ENCODE measurements at regions not wholly inside any gene's neighbourhood (a gene's known extent, or its start where the extent isn't known, plus 50 kb on each side); places are given as distances from the start of the nearest gene placed in this dataset.

DNA sequence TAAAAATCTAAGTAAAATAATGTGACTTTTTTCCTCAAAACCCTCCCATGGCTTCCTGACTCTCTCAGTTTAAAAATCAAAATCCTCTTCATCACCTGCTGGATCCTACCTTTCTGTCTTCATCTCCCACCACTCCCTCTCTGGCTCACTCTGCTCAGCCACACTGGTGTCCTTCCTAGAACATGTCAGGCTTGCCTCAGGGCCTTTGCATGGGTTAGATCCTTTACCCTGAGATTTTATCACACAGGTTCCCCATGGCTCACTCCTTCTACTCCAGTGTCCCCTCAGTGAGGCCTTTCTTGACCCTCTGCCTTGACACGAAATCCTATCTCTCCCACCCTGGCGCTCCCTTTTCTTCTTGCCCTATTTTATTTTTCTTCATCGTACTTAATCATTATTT, 141.8 kb downstream of the RPL22L1 start:
- DNase-seq, result no peak

DNA sequence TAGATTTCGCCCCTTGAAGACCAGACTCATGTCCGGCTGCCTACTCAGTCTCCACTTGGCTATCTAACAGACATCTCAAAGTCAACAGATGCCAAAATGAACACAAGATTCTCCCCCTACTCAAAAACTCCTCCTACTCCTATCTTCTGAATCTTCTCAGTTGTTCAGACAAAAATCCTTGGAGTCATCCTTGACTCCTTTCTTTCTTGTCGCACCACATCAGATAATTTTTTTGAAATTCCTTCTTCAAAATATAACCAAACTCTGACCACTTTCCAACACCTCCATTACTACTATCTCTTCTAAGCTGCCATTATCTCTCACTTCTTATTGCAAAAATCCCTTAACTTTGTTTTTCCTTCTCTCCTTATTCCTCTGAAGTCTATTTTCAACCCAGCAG, 141.9 kb upstream of the SLC7A14 start:
- no peak for DNase-seq

DNA sequence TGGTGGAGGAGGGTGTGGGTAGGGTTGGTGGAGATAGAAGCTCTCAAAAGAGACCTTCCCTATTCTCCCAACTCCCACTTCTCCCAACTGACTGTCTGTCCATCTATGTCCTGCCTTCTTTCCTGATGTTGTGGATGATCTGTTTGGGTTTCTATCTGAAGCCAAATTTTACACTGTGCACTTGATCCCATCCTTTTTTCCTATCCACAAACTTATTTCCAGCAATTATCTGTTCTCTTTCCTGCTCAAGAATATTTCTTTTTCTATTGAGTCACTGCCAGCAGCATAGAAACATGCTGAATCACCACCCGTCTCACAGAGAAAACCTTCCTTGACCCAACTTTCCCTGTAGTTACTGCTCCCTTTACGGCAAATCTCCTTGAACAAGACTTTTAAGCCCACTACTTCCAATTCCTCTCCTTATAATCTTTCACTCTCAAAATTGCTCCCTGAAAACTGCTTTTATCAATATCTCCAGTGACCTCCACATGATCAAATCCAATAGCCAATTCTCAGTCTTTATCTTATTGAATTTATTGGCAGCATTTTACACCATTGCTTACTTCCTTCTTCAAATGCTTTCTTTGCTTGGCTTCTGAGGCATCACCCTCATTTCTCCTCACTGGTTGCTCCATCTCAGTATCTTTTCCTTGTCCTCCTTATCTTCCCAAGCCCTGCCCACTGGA, 141.2 kb upstream of the SLC7A14 start:
- DNase-seq, result no peak

DNA sequence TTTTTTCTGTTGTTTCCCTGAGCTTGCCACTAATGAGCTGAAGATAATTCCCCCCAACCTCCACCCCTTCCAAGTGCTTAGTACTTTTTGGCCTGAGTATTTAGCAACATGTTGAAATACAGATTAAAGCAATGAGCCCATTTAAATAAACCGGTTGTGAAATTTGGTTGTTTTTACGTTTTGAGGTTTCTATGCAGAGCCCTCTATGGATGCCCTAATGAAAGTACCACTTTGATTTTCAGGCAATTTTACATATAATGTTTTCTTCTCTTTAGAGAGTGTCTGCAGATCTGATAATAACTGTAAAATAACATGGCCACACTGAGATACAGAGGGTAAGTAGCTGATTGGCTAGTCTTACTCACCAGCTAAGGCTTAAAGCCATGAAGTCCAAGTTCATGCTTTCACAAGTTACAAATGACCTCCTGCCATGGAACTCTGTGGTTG, 139.4 kb upstream of the SLC7A14 start:
- DNase-seq, result no peak

DNA sequence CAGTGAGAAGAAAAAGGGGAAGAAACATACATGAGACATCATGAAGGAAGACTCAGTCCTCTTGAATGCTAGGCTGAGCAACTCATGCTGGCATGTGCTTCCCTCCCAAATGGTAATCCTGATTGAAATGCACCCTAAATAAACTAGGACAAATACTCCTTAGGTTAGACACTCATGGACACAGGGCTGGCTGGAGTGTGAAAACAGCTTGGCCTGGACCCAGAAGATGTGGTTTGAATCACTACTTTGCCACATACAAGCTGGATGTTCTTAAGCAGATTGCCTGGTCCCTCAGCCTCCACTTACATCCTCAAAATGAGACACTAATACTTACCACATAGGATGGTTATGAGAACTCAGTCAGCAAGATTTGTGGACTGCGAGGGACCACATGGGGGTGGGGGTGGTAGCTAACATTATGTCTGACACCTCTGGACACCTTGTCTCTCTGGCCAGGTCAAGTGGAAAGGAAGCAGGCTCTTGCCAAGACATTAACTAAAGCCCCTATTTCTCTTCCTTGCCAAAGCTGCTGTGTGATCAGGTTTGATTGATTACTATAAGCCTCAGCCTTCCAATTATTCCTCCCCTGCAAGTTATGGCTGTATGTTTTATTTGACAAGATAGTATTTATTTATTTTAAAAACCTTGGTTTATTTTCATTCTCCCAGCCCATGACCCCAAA, 138.9 kb upstream of the SLC7A14 start:
- DNase-seq, result no peak

- no peak for DNase-seq
Observed at GRCh38 chr3:170723241-170723640, 137.4 kb upstream of the SLC7A14 start.

- DNase-seq, result no peak
Observed at GRCh38 chr3:170721563-170721962, 135.7 kb upstream of the SLC7A14 start.

GRCh38 chr3:170719300-170719699, 133.4 kb upstream of the SLC7A14 start:
- no peak for DNase-seq

- DNase-seq, result no peak
Observed at GRCh38 chr3:170718848-170719247, 133.0 kb upstream of the SLC7A14 start.

GRCh38 chr3:170717410-170718402, 131.8 kb upstream of the SLC7A14 start:
- DNase-seq, result no peak

GRCh38 chr3:170716172-170716805, 130.4 kb upstream of the SLC7A14 start:
- no peak for DNase-seq

DNA sequence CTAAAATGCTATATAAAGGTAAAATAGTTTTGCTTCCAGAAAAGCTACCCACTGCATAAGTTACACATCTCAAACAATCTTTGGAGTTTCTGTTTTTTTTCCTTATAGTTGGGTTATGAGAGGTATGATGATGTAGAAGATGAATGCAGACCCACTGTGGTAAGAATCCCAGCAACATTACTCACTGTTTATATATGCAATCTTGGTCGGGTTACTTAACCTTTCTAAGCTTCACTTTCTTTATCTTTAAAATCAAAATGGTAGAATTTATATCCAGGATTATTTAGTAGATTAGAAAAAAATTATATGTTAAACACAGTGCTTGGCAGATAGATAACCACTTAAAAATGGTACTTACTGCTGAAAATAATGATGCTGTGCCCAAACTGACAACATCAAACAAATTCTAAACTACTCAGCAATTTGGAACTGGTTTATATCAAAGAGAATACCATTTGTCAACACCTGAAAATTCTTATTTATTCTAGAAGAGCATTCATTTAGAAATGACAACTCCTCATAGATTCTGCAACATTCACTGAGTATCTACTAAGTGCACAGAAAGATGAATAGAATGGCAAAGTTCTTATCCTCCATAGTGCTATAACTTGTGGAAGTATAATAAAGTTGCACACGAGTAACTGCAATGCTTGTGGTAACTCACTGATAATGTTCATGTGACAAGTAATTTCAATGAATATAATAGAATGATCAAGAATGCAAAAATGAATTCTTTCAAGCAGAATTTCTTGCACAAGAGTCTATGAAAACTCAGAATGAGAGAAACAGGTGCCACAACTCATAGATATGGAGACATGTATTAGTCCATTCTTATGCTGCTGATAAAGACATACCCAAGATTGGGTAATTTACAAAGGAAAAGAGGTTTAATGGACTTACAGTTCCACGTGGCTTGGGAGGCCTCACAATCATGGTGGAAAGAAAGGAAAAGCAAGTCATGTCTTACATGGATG, 129.0 kb upstream of the SLC7A14 start:
- no peak for DNase-seq

DNA sequence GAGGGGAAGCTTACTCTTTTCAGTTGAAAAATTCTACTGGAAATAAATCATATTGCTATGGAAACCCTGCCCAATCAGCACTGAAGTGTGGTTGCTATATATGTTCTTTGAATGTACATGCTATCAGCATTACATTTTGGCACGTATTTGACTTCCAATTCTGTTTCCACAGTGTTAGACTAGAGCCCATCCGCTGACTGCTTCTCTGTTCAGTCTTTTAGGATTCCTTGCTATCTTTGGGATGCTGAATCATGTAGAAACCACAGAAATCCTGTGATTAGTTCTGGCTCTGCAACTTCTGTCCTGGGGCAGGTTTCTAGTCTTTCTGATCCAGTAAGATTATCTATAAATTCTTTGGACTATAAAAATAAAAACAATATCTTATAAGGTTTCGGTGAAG, 128.2 kb upstream of the SLC7A14 start:
- DNase-seq, result no peak

DNA sequence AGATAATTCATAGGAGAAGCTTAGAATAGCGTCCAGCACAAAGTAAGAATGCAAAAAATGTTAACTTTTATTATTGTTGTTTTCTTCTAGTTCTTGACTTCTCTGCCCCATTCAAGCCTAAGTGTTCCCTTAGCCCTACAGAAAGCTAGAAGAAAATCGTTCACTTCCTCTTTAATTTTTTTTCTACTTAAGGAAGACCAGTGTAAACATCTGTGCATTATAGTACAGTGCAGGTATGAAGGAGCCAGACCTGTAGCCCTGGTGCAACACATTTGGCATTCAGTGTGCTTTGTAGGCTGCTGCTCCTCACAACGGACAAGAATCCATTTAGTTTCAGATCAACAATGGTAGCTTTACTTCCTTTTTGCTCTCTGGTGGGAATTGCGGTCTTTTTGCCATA, 127.8 kb upstream of the SLC7A14 start:
- no peak for DNase-seq

GRCh38 chr3:170712798-170713197, 126.9 kb upstream of the SLC7A14 start:
- no peak for DNase-seq

- DNase-seq, result no peak
Observed at GRCh38 chr3:170712336-170712735, 126.5 kb upstream of the SLC7A14 start.

DNA sequence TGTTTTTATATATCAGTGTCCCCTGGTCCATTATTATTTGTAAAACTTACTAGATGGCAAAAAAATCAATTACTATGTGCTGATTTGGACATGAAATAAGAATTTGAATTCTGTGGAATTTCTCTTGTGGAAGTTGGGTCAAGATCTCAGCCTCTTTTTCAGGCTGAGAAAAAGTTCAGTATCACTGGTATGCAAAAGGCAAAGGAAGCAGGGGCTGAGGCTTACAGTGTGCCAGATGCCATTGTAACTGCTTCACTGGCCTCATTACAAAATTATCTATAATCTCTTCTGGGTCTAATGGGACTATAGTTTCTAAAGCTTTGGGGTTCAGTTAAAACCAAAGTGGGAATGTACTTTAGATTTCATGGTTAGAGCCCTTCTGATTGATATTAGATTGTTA, 125.9 kb upstream of the SLC7A14 start:
- no peak for DNase-seq

- DNase-seq, result no peak
Observed at GRCh38 chr3:170709046-170709445, 123.2 kb upstream of the SLC7A14 start.

DNA sequence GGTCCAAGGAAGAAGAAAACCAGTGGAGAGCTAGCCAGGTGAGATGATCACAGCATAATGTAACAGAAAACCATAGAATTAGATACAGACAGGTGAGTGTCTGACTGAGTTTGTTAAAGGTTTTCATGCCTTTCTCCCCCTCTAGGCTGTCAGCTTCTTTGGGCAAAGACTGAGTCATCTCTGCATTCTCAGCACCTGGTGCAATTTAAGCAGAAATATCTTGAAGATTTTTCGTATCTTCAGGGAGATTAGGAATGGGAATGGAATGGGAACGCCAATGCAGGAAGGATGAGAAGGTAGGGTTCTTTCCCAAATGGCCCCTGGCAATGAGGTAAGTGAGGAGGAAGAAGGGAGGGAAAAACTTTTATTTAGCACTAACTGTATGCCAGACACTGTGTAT, 122.0 kb upstream of the SLC7A14 start:
- no peak for DNase-seq

GRCh38 chr3:170705131-170705530, 119.3 kb upstream of the SLC7A14 start:
- DNase-seq, result no peak

DNA sequence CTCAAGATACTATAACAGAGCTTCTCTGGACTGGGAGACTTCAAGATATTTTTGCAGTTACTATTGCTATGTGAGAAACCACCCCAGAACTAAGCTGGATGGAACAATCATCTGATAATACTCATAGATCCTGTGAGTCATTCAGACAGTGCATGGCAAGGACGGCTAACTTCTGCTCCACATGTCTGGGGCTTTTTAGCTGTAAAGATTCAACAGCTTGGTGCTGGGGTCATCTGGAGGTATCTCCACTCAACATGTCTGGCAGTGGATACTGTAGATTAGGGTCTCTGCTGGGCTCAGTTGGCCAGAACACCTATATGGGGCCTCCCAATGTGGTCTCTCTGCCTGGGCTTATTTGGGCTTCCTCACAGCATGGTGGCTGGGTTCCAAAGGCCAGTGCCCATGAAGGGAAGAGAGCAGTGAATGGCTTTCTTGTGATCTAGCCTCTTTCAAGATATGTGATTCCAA, 117.3 kb upstream of the SLC7A14 start:
- DNase-seq, result no peak
